GM20000 (cell line): ENCODE measurements at regions not wholly inside any gene's neighbourhood (a gene's known extent, or its start where the extent isn't known, plus 50 kb on each side); places are given as distances from the start of the nearest gene placed in this dataset.

Source experiments
- DNase-seq: peaks from one replicate; pipeline ENCODE4 v3.0.0; 2012; ENCODE audit warnings: low spot score
- TF ChIP-seq, protein P1 (sequence below): IDR thresholded peaks from 2 replicates; pipeline ENCODE4 v1.5.1; 2012; ENCODE audit warnings: mild to moderate bottlenecking, control low read depth; ENCODE audit errors: extremely low read depth, missing control alignments

DNA sequence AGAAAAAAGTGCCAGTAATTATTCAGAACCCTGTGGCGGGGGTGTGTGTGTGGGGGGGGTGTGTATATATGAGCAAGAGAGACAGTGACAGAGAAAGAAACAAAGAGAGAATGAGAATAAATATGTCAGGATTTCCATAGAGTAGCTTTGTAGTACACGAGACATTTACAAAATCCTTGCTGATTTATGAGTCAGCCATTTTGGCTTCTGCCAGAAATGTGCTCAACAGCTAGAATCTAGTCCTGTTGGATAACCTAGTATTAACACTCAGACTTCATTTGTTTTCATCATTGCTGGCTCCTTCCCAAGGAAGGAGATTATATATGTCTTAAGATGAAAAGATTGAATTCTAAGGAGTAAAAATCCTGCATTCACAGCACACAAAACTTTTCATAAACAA lies 140.5 kb upstream of the HNRNPA3 start:
- TF ChIP-seq, protein P1, sequence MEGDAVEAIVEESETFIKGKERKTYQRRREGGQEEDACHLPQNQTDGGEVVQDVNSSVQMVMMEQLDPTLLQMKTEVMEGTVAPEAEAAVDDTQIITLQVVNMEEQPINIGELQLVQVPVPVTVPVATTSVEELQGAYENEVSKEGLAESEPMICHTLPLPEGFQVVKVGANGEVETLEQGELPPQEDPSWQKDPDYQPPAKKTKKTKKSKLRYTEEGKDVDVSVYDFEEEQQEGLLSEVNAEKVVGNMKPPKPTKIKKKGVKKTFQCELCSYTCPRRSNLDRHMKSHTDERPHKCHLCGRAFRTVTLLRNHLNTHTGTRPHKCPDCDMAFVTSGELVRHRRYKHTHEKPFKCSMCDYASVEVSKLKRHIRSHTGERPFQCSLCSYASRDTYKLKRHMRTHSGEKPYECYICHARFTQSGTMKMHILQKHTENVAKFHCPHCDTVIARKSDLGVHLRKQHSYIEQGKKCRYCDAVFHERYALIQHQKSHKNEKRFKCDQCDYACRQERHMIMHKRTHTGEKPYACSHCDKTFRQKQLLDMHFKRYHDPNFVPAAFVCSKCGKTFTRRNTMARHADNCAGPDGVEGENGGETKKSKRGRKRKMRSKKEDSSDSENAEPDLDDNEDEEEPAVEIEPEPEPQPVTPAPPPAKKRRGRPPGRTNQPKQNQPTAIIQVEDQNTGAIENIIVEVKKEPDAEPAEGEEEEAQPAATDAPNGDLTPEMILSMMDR = no peak
- no peak for DNase-seq

DNA sequence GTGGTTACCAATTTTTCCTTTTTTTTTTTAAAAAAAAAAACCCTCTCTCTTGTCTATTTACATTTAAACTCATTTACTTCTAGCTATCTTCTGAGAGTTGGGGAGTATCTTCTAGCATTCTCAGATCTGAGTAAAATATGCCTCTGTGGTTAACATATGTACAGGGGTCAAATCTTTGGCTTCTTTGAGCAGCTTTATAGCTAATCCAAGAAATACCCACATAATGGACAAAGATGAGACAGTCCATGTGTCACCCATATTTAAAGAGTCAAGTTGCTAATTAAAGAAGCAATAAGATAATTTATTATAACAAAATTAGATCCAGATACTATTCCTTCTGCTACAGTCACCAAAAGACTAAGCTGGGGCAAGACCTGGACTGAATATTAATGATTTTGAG lies 139.0 kb upstream of the HNRNPA3 start:
- DNase-seq = no peak
- TF ChIP-seq, protein P1 = no peak

DNA sequence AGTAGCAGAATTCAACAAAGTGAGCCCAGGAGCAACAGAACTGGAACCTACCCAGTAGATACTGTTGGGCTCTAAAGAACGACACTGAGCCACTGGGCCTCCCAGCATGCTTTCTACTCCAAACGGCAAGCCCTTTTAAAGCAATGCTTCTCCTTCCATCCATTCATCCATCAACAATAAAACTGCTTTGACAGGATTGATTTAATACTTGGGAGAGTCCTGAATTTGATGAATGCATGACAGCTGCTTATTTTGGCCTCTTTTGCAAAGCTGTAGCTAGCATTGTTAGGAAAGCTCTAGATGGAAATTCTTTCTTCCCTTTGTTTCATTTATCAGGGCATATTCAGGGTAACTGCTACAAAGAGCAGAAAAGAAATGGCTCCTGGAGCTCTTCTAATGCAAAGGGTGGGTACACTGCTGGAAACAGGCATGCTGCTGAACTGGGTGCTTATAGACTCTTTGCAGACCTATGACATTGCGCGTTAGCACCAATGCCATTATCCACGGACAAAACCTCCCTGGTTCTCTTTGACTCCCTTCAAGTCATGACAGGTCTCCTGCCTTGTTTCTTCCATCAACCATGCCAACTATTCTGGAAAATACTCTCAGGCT lies 138.4 kb upstream of the HNRNPA3 start:
- no peak for DNase-seq
- TF ChIP-seq, protein P1 = no peak

DNA sequence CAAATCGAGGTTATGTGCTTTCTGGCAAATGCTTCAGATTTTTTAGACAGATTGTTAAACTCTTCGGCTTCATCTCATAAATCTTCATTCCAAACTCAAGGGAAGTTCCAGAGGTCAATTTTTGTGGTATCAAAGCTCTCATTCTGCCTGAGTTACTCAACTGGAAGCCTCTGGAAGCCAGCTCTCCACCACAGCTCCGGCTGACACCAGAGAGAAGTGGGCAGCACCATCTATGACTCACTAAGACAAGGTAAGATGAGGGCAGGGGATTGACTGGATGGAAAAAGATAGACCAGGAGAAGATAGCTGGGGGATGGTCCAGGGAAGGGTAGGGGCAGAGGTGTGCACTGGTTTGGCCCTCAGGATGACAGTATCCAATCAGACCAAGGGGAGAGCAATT lies 137.3 kb upstream of the HNRNPA3 start:
- TF ChIP-seq, protein P1 = no peak
- no peak for DNase-seq

DNA sequence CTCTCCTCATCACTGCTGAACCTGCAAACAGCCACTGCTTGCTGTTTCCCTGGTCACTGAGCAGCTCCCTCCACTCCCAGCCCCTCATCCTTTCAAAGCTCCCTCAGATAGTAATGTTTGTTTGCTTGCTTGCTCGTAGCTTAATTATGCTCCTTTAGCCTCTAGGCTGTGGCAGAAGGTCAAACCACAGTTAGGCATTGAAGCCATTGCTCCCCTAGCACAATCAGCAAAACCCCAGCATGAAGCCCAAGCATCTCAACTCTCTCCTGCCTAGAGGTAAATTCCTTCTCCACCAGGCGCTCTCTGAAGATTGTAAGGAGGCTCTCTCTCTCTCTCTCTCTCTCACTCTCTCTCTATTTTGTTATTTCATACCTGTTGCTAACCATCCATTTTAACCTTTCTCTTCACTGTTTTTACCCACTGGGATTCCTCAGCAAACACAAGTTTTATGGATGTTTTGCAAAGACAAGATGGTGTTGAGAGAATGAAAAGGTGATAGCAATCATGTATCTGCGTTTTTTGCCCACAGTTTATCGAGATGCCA lies 135.9 kb upstream of the HNRNPA3 start:
- TF ChIP-seq, protein P1 = no peak
- DNase-seq = no peak

DNA sequence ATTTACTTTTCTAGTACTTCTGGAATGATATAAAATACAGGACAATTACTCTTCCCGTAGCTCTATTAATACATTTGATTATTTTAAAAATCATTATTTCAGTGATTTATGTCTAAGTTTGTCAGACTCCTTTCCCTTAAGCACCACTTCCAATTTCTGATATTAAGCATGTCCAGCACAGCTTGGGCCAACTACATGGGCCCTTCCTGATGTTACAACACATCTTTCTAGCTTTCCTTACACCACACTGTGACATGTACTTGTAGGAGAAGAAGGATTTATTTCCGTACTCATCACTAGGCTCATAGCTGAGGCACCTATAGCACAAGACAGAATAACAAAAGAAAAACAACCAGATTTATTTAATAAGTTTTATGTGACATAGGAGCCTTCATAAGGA lies 134.8 kb upstream of the HNRNPA3 start:
- no peak for DNase-seq
- TF ChIP-seq, protein P1 = no peak

DNA sequence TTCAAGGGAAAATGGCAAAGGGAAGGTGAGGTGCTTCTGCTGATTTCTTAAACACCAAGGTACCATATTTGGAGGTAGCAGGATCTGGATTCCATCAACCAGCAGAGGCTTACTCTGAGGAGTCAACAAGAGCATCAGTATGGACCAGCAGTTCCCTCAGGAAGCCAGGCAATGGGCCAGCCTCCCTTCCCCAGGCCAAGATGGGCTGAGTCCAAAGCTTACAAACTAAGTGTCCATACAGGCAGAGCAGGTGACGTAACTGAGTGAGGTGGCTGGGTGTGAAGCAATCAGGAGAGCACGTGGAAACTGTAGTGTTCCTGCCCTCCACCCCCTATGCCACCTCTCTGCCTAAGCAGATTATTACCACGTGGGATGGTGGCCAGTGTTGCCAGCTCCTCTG lies 134.2 kb upstream of the HNRNPA3 start:
- TF ChIP-seq, protein P1 = no peak
- DNase-seq = no peak
